GM18951 (cell line): ENCODE measurements at regions not wholly inside any gene's neighbourhood (a gene's known extent, or its start where the extent isn't known, plus 50 kb on each side); places are given as distances from the start of the nearest gene placed in this dataset.
"Not testable (repeated sequence)": the region's sequence is repeated elsewhere in the genome, so short reads cannot be mapped to it uniquely, and the experiment has no call there.

Source experiments
- POLR2A ChIP-seq: IDR thresholded peaks from 4 replicates; pipeline ENCODE4 v1.6.1; 2011; ENCODE audit warnings: mild to moderate bottlenecking; ENCODE audit not compliant: insufficient read length, insufficient read depth; ENCODE audit errors: extremely low read depth
- in situ Hi-C: fragments of 300-500 bp; cut with MboI; formaldehyde crosslinking; loops from one replicate; pipeline ENCODE4 v1.12.0; 2022; ENCODE audit warnings: low sequenced_read_pairs, mixed read lengths, inconsistent platforms; ENCODE audit not compliant: unreplicated experiment

- no peak for TF ChIP-seq POLR2A
- in situ Hi-C loops = no loop called here
Measured at GRCh38 chr13:40047322-40047771, 391.9 kb downstream of the COG6 start.

GRCh38 chr13:40048551-40048950, 393.1 kb downstream of the COG6 start:
- in situ Hi-C loops = no loop called here
- TF ChIP-seq POLR2A = no peak

- in situ Hi-C loops = no loop called here
- TF ChIP-seq POLR2A = no peak
Measured at GRCh38 chr13:40052954-40053353, 397.5 kb downstream of the COG6 start.

- in situ Hi-C loops = no loop called here
- TF ChIP-seq POLR2A = no peak
Measured at GRCh38 chr13:40053401-40053800, 397.9 kb downstream of the COG6 start.

- in situ Hi-C loops = not testable (repeated sequence)
Measured at GRCh38 chr13:40054422-40054821, 399.0 kb downstream of the COG6 start.

GRCh38 chr13:40056898-40057619, 401.6 kb downstream of the COG6 start:
- in situ Hi-C loops = no loop called here
- no peak for TF ChIP-seq POLR2A

GRCh38 chr13:40058757-40059236, 403.3 kb downstream of the COG6 start:
- no peak for TF ChIP-seq POLR2A
- in situ Hi-C loops = no loop called here

- in situ Hi-C loops = no loop called here
- no peak for TF ChIP-seq POLR2A
Measured at GRCh38 chr13:40059540-40060232, 404.2 kb downstream of the COG6 start.

GRCh38 chr13:40060296-40061007, 405.0 kb downstream of the COG6 start:
- in situ Hi-C loops = no loop called here

GRCh38 chr13:40061466-40062450, 406.3 kb downstream of the COG6 start:
- in situ Hi-C loops = no loop called here
- no peak for TF ChIP-seq POLR2A

More at GRCh38 chr13:40060296-40061007, 405.0 kb downstream of the COG6 start:
- no peak for TF ChIP-seq POLR2A

- in situ Hi-C loops = no loop called here
- no peak for TF ChIP-seq POLR2A
Measured at GRCh38 chr13:40063278-40063698, 407.8 kb downstream of the COG6 start.

- no peak for TF ChIP-seq POLR2A
- in situ Hi-C loops = no loop called here
Measured at GRCh38 chr13:40063703-40064102, 408.2 kb downstream of the COG6 start.

- TF ChIP-seq POLR2A = no peak
- in situ Hi-C loops = no loop called here
Measured at GRCh38 chr13:40064154-40065097, 409.0 kb downstream of the COG6 start.
